ENCODE measurements at regions not wholly inside any gene's neighbourhood (a gene's known extent, or its start where the extent isn't known, plus 50 kb on each side); places are given as distances from the start of the nearest gene placed in this dataset.
"Not testable (repeated sequence)": the region's sequence is repeated elsewhere in the genome, so short reads cannot be mapped to it uniquely, and the experiment has no call there.

GRCh38 chr12:89191597-89191996 lies 160.7 kb downstream of the DUSP6 start:
- not testable (repeated sequence) for DNase-seq (ENCODE audit: low read depth in 1 of 2, low spot score in 1 of 2)

- no peak for DNase-seq (ENCODE audit: low read depth in 1 of 2, low spot score in 1 of 2)
These were observed 162.9 kb downstream of the DUSP6 start for GRCh38 chr12:89189448-89189847.

GRCh38 chr12:89187507-89187906 lies 164.8 kb downstream of the DUSP6 start:
- no peak for DNase-seq (ENCODE audit: low read depth in 1 of 2, low spot score in 1 of 2)

GRCh38 chr12:89185889-89186288 lies 166.4 kb downstream of the DUSP6 start:
- DNase-seq (ENCODE audit: low read depth in 1 of 2, low spot score in 1 of 2) = no peak

GRCh38 chr12:89185181-89185580 lies 167.1 kb downstream of the DUSP6 start:
- no peak for DNase-seq (ENCODE audit: low read depth in 1 of 2, low spot score in 1 of 2)

- DNase-seq (ENCODE audit: low read depth in 1 of 2, low spot score in 1 of 2) = no peak
These were observed 168.3 kb downstream of the DUSP6 start for GRCh38 chr12:89183985-89184435.

GRCh38 chr12:89181271-89181920 lies 170.9 kb downstream of the DUSP6 start:
- DNase-seq (ENCODE audit: low read depth in 1 of 2, low spot score in 1 of 2) = no peak

GRCh38 chr12:89180496-89180895 lies 171.8 kb downstream of the DUSP6 start:
- no peak for DNase-seq (ENCODE audit: low read depth in 1 of 2, low spot score in 1 of 2)

- no peak for DNase-seq (ENCODE audit: low read depth in 1 of 2, low spot score in 1 of 2)
These were observed 172.3 kb downstream of the DUSP6 start for GRCh38 chr12:89179983-89180382.

- no peak for DNase-seq (ENCODE audit: low read depth in 1 of 2, low spot score in 1 of 2)
These were observed 173.1 kb downstream of the DUSP6 start for GRCh38 chr12:89179245-89179644.

GRCh38 chr12:89177802-89178395 lies 174.4 kb downstream of the DUSP6 start:
- no peak for DNase-seq (ENCODE audit: low read depth in 1 of 2, low spot score in 1 of 2)

- no peak for DNase-seq (ENCODE audit: low read depth in 1 of 2, low spot score in 1 of 2)
These were observed 175.6 kb downstream of the DUSP6 start for GRCh38 chr12:89176676-89177075.

- DNase-seq (ENCODE audit: low read depth in 1 of 2, low spot score in 1 of 2) = no peak
These were observed 178.6 kb downstream of the DUSP6 start for GRCh38 chr12:89173678-89174077.

- no peak for DNase-seq (ENCODE audit: low read depth in 1 of 2, low spot score in 1 of 2)
These were observed 179.2 kb downstream of the DUSP6 start for GRCh38 chr12:89173096-89173495.

GRCh38 chr12:89172224-89172623 lies 180.1 kb downstream of the DUSP6 start:
- no peak for DNase-seq (ENCODE audit: low read depth in 1 of 2, low spot score in 1 of 2)

- DNase-seq (ENCODE audit: low read depth in 1 of 2, low spot score in 1 of 2) = no peak
These were observed 183.0 kb downstream of the DUSP6 start for GRCh38 chr12:89169321-89169720.

GRCh38 chr12:89167986-89168385 lies 184.3 kb downstream of the DUSP6 start:
- no peak for DNase-seq (ENCODE audit: low read depth in 1 of 2, low spot score in 1 of 2)

- DNase-seq (ENCODE audit: low read depth in 1 of 2, low spot score in 1 of 2) = no peak
These were observed 185.8 kb downstream of the DUSP6 start for GRCh38 chr12:89166525-89166934.

- no peak for DNase-seq (ENCODE audit: low read depth in 1 of 2, low spot score in 1 of 2)
These were observed 186.2 kb downstream of the DUSP6 start for GRCh38 chr12:89166121-89166520.

GRCh38 chr12:89165703-89166102 lies 186.6 kb downstream of the DUSP6 start:
- no peak for DNase-seq (ENCODE audit: low read depth in 1 of 2, low spot score in 1 of 2)

GRCh38 chr12:89163918-89164317 lies 188.4 kb downstream of the DUSP6 start:
- DNase-seq (ENCODE audit: low read depth in 1 of 2, low spot score in 1 of 2) = no peak

- peak in 1 of 2 donors; percentile 30 for DNase-seq (ENCODE audit: low read depth in 1 of 2, low spot score in 1 of 2)
These were observed 189.6 kb downstream of the DUSP6 start for GRCh38 chr12:89162589-89163261.
